ENCODE measurements at regions not wholly inside any gene's neighbourhood (a gene's known extent, or its start where the extent isn't known, plus 50 kb on each side); places are given as distances from the start of the nearest gene placed in this dataset.

- no peaks in the 10 kb centered on the region for H3K27me3 ChIP-seq (ENCODE audit: control insufficient read depth in 1 of 2, insufficient read depth in 2 of 2, low read length in 2 of 2)
- H3K36me3 ChIP-seq (ENCODE audit: insufficient read depth, low read length) = no peaks in the 10 kb centered on the region
- no peak overlapping the region for H3K9ac ChIP-seq (ENCODE audit: low read length)
- H3K9me3 ChIP-seq (ENCODE audit: low read length) = no peaks in the 10 kb centered on the region
- H3K4me3 ChIP-seq (ENCODE audit: low read depth in 1 of 2, low read length in 2 of 2) = no peak overlapping the region
- H3K4me1 ChIP-seq (ENCODE audit: insufficient read depth, low read length) = no peaks in the 10 kb centered on the region
- H3K27ac ChIP-seq (ENCODE audit: low read depth, low read length) = no peak overlapping the region
Measured at GRCh38 chr3:89580859-89581258, 473.4 kb downstream of the EPHA3 start.

DNA sequence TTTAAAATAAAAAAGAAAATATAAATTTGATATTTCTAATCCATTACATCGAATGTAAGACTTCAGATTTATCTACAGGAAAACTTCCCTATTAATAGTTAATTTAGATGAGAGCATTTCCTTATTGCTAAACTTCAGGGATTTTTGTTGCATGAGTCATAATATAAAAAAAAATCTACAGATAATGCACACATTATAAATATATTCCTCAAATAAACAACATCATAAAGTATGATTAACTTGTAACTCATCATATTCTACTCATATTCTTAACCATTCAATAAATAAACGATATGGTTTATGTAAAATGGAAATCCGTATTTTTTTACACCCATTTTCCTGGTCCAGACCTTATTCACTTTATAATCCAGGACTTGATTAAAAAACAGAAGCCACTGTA, 477.0 kb downstream of the EPHA3 start:
- no peaks in the 10 kb centered on the region for H3K4me1 ChIP-seq (ENCODE audit: insufficient read depth, low read length)
- no peaks in the 10 kb centered on the region for H3K36me3 ChIP-seq (ENCODE audit: insufficient read depth, low read length)
- H3K27me3 ChIP-seq (ENCODE audit: control insufficient read depth in 1 of 2, insufficient read depth in 2 of 2, low read length in 2 of 2) = no peaks in the 10 kb centered on the region
- no peaks in the 10 kb centered on the region for H3K9me3 ChIP-seq (ENCODE audit: low read length)
- no peak overlapping the region for H3K9ac ChIP-seq (ENCODE audit: low read length)
- no peak overlapping the region for H3K4me3 ChIP-seq (ENCODE audit: low read depth in 1 of 2, low read length in 2 of 2)
- no peak overlapping the region for H3K27ac ChIP-seq (ENCODE audit: low read depth, low read length)

GRCh38 chr3:89586256-89586655, 478.8 kb downstream of the EPHA3 start:
- Histone ChIP-seq H3K36me3 (ENCODE audit: insufficient read depth, low read length) (no peaks in the 10 kb centered on the region), H3K4me3 (ENCODE audit: low read depth in 1 of 2, low read length in 2 of 2) (no peak overlapping the region), H3K9me3 (ENCODE audit: low read length) (no peaks in the 10 kb centered on the region), H3K27ac (ENCODE audit: low read depth, low read length) (no peak overlapping the region), H3K4me1 (ENCODE audit: insufficient read depth, low read length) (no peaks in the 10 kb centered on the region), H3K9ac (ENCODE audit: low read length) (no peak overlapping the region), H3K27me3 (ENCODE audit: control insufficient read depth in 1 of 2, insufficient read depth in 2 of 2, low read length in 2 of 2) (no peaks in the 10 kb centered on the region)

DNA sequence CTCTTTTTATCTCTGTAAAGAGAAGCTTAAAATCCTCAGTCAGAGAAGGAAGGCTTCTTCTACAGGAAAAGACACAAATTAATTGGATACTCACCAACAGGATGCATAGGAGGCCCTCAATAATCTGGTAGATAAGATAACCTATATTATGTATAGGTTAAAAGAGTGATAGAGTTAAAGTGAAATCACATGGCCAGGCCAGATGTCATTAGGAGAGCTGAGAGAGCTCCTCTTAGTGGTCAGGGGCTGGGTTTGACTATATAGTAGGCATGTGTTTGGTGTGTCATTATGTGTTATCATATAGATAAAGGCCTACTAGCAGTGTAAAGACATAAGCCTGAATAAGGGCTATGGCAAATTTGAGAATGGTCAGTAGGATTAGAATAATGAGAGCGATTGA, 479.3 kb downstream of the EPHA3 start:
- Histone ChIP-seq H3K4me1 (ENCODE audit: insufficient read depth, low read length) (no peaks in the 10 kb centered on the region), H3K9ac (ENCODE audit: low read length) (no peak overlapping the region), H3K9me3 (ENCODE audit: low read length) (no peaks in the 10 kb centered on the region)

DNA sequence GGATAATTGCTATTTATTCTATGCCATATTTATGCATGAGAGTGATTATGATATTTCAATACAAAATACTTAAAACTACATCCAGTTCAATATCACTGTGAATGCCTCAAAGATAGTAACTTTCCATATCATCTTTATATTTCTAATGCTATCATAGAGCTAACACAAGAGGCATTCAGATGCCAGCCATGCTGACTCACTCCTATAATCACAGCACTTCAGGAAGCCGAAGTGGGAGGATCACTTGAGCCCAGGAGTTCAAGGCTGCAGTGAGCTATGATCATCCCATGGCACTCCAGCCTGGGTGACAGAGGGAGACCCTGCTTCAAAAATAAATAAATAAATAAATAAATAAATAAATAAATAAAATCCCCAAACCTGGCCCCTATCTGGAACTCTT, 498.7 kb downstream of the EPHA3 start:
- Histone ChIP-seq H3K4me3 (ENCODE audit: low read depth in 1 of 2, low read length in 2 of 2) (no peak overlapping the region), H3K36me3 (ENCODE audit: insufficient read depth, low read length) (no peaks in the 10 kb centered on the region), H3K4me1 (ENCODE audit: insufficient read depth, low read length) (no peaks in the 10 kb centered on the region), H3K9me3 (ENCODE audit: low read length) (no peaks in the 10 kb centered on the region), H3K27me3 (ENCODE audit: control insufficient read depth in 1 of 2, insufficient read depth in 2 of 2, low read length in 2 of 2) (no peaks in the 10 kb centered on the region), H3K27ac (ENCODE audit: low read depth, low read length) (no peak overlapping the region), H3K9ac (ENCODE audit: low read length) (no peak overlapping the region)

More for the DNA sequence above, 479.3 kb downstream of the EPHA3 start:
- Histone ChIP-seq H3K4me3 (ENCODE audit: low read depth in 1 of 2, low read length in 2 of 2) (no peak overlapping the region), H3K36me3 (ENCODE audit: insufficient read depth, low read length) (no peaks in the 10 kb centered on the region), H3K27me3 (ENCODE audit: control insufficient read depth in 1 of 2, insufficient read depth in 2 of 2, low read length in 2 of 2) (no peaks in the 10 kb centered on the region), H3K27ac (ENCODE audit: low read depth, low read length) (no peak overlapping the region)

DNA sequence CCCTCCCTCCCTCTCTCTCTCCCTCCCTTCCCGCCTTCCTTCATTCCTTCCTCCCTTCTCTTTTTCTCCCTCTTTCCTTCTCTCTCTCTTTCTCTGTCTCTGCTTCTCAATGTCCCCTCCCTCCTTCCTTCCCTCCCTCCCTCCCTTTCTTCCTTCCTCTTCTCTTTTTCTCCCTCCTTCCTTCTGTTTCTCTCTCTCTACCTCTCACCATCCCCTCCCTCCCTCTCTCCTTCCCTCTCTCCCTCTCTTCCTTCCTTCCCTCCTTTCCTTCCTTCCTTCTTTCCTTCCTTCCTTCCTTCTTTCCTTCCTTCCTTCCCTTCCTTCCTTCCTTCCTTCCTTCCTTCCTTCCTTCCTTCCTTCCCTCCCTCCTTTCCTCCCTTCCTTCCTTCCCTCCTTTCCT, 504.6 kb downstream of the EPHA3 start:
- no peaks in the 10 kb centered on the region for H3K9me3 ChIP-seq (ENCODE audit: low read length)
- no peak overlapping the region for H3K4me3 ChIP-seq (ENCODE audit: low read depth in 1 of 2, low read length in 2 of 2)
- H3K27me3 ChIP-seq (ENCODE audit: control insufficient read depth in 1 of 2, insufficient read depth in 2 of 2, low read length in 2 of 2) = no peaks in the 10 kb centered on the region
- no peaks in the 10 kb centered on the region for H3K4me1 ChIP-seq (ENCODE audit: insufficient read depth, low read length)
- H3K27ac ChIP-seq (ENCODE audit: low read depth, low read length) = no peak overlapping the region
- no peaks in the 10 kb centered on the region for H3K36me3 ChIP-seq (ENCODE audit: insufficient read depth, low read length)
- no peak overlapping the region for H3K9ac ChIP-seq (ENCODE audit: low read length)

DNA sequence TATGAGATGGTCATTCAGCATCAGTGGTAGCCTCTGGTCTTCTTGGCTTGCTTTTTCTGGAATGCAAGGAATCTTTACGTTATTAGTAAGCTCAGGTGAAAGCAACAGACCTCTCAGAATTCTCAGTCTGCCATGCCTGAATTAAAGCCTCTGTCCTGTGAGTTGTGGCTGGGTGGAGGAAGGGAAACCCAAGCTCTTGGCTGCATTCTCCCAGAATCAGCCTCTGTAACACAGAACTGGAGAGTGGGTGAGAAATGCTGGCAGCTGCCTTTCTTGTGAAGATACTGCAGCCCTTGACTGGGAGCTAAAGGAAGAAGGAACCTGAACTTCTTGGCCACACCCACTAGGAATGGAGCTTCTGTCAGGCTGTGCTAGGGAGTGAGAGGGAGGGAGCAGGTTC, 505.8 kb downstream of the EPHA3 start:
- no peak overlapping the region for H3K9ac ChIP-seq (ENCODE audit: low read length)
- H3K4me3 ChIP-seq (ENCODE audit: low read depth in 1 of 2, low read length in 2 of 2) = no peak overlapping the region
- no peaks in the 10 kb centered on the region for H3K4me1 ChIP-seq (ENCODE audit: insufficient read depth, low read length)

DNA sequence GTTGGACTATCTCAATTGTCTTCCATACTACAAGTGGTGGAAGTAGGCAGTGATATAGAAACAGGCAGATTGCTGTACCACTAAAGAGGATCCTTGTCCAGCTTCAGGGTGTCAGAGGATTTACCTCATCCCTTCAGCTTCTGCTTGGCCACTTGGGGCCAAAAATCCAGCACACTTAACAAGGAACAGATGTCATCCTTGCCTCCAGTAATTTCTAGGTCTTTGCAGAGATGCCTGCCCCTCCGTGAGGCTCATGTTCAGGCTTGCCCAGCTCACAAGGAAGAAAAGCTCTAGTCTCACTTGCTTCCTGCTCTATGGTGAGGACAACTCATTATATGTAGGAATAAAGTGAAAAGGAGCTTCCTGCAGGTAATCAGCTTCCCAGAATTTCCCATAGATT, 510.3 kb downstream of the EPHA3 start:
- H3K9ac ChIP-seq (ENCODE audit: low read length) = no peak overlapping the region
- no peak overlapping the region for H3K4me3 ChIP-seq (ENCODE audit: low read depth in 1 of 2, low read length in 2 of 2)
- no peaks in the 10 kb centered on the region for H3K27me3 ChIP-seq (ENCODE audit: control insufficient read depth in 1 of 2, insufficient read depth in 2 of 2, low read length in 2 of 2)
- no peaks in the 10 kb centered on the region for H3K36me3 ChIP-seq (ENCODE audit: insufficient read depth, low read length)
- no peaks in the 10 kb centered on the region for H3K4me1 ChIP-seq (ENCODE audit: insufficient read depth, low read length)
- no peak overlapping the region for H3K27ac ChIP-seq (ENCODE audit: low read depth, low read length)
- no peaks in the 10 kb centered on the region for H3K9me3 ChIP-seq (ENCODE audit: low read length)

More for the DNA sequence above, 505.8 kb downstream of the EPHA3 start:
- Histone ChIP-seq H3K36me3 (ENCODE audit: insufficient read depth, low read length) (no peaks in the 10 kb centered on the region), H3K27ac (ENCODE audit: low read depth, low read length) (no peak overlapping the region), H3K9me3 (ENCODE audit: low read length) (no peaks in the 10 kb centered on the region), H3K27me3 (ENCODE audit: control insufficient read depth in 1 of 2, insufficient read depth in 2 of 2, low read length in 2 of 2) (no peaks in the 10 kb centered on the region)

DNA sequence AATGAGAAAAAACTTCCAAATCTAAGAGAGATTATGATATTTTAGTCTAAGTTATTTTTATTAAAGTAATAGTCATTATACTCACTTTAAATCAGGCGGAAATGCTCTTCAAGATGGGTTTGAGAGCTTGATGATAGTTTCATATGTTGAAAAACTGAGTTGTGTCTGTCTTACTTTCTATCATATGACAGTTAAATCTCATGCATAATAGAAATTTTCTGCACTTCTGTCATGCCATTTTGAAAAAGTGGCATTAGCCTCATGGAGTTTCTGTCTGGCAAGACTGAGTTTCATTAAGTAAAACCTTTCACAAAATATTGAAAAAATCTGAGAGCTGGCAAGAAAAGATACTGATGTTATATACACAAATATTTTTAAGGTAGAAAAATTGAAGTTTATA, 511.8 kb downstream of the EPHA3 start:
- H3K4me3 ChIP-seq (ENCODE audit: low read depth in 1 of 2, low read length in 2 of 2) = no peak overlapping the region
- H3K9me3 ChIP-seq (ENCODE audit: low read length) = no peaks in the 10 kb centered on the region
- no peak overlapping the region for H3K27ac ChIP-seq (ENCODE audit: low read depth, low read length)
- H3K36me3 ChIP-seq (ENCODE audit: insufficient read depth, low read length) = no peaks in the 10 kb centered on the region
- H3K4me1 ChIP-seq (ENCODE audit: insufficient read depth, low read length) = no peaks in the 10 kb centered on the region
- H3K27me3 ChIP-seq (ENCODE audit: control insufficient read depth in 1 of 2, insufficient read depth in 2 of 2, low read length in 2 of 2) = no peaks in the 10 kb centered on the region
- H3K9ac ChIP-seq (ENCODE audit: low read length) = no peak overlapping the region

DNA sequence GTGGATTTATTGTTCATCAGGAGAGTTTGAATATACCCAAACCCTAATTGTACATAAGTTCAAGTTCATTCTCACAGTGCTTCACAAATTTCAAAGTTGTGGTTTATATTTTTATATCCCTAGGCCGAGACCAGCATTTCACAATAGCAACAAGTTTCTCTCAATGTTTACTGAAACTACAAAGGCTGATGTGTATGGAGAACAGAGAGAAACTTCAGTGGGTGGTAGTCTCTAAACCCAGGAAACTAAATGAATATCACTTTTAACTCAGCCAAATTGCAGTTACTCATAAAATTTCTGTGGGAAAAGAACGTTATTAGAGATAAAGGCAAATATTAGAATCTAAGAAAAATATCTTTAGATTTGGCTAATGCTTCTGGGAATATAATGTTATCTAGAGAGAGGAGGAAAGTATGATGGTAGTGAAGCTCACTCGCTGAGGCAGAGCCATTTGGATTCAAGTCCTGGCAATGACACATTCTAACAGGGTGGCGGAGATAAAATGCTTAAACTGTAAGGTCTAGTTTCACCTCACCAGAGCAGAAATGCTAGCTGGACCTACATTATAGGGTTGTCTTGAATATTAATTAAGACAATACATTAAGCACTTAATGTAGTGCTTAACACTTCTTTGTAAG, 514.8 kb downstream of the EPHA3 start:
- H3K27ac ChIP-seq (ENCODE audit: low read depth, low read length) = no peak overlapping the region
- no peak overlapping the region for H3K4me3 ChIP-seq (ENCODE audit: low read depth in 1 of 2, low read length in 2 of 2)
- no peaks in the 10 kb centered on the region for H3K27me3 ChIP-seq (ENCODE audit: control insufficient read depth in 1 of 2, insufficient read depth in 2 of 2, low read length in 2 of 2)
- H3K4me1 ChIP-seq (ENCODE audit: insufficient read depth, low read length) = no peaks in the 10 kb centered on the region
- no peak overlapping the region for H3K9ac ChIP-seq (ENCODE audit: low read length)
- no peaks in the 10 kb centered on the region for H3K36me3 ChIP-seq (ENCODE audit: insufficient read depth, low read length)
- no peaks in the 10 kb centered on the region for H3K9me3 ChIP-seq (ENCODE audit: low read length)

DNA sequence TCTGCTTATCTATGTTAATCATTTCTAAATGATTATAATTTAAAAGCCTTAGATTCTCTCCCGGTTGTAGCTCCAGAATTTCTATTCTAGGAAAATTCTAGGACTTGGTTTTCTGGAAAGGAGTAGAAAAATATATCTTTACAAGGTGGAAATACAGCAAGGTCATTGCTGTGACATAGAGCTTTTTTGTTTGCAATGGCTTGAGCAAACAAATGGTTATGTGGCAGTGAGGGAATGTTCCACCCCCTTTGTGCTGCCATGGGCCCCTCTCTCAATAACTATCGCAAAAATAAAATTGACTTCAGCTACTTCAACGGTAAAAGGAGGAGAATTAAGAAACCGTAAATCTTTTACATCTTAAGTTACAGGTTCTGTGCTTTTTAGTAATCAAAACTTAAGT, 517.1 kb downstream of the EPHA3 start:
- Histone ChIP-seq H3K36me3 (ENCODE audit: insufficient read depth, low read length) (no peaks in the 10 kb centered on the region), H3K4me1 (ENCODE audit: insufficient read depth, low read length) (no peaks in the 10 kb centered on the region), H3K9ac (ENCODE audit: low read length) (no peak overlapping the region), H3K27me3 (ENCODE audit: control insufficient read depth in 1 of 2, insufficient read depth in 2 of 2, low read length in 2 of 2) (no peaks in the 10 kb centered on the region), H3K4me3 (ENCODE audit: low read depth in 1 of 2, low read length in 2 of 2) (no peak overlapping the region), H3K9me3 (ENCODE audit: low read length) (no peaks in the 10 kb centered on the region), H3K27ac (ENCODE audit: low read depth, low read length) (no peak overlapping the region)

DNA sequence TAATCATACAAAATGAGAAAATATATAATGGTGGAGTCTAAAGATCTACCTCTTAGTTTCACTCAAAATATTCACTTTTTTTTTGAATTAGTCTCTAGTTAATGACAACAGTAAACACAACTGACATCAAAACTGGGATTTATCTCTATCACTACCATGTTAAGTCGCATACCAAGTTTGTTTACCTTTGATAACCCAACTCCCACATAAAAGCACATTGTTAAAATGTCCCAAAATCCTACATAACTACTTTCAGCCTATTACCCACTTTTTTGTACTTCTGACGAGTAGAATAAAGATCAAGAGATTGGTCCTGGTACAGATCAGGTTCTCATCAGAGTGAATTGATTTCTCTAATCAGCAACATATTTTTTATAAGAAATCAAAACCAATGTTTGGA, 518.5 kb downstream of the EPHA3 start:
- Histone ChIP-seq H3K36me3 (ENCODE audit: insufficient read depth, low read length) (no peaks in the 10 kb centered on the region), H3K9me3 (ENCODE audit: low read length) (no peaks in the 10 kb centered on the region), H3K4me3 (ENCODE audit: low read depth in 1 of 2, low read length in 2 of 2) (no peak overlapping the region), H3K27me3 (ENCODE audit: control insufficient read depth in 1 of 2, insufficient read depth in 2 of 2, low read length in 2 of 2) (no peaks in the 10 kb centered on the region), H3K9ac (ENCODE audit: low read length) (no peak overlapping the region), H3K27ac (ENCODE audit: low read depth, low read length) (no peak overlapping the region), H3K4me1 (ENCODE audit: insufficient read depth, low read length) (no peaks in the 10 kb centered on the region)
